SH-SY5Y (cell line): ENCODE measurements at regions not wholly inside any gene's neighbourhood (a gene's known extent, or its start where the extent isn't known, plus 50 kb on each side); places are given as distances from the start of the nearest gene placed in this dataset.

Experiments used
- GATA2 ChIP-seq: IDR thresholded peaks from 2 replicates; pipeline ENCODE4 v1.6.1; 2011; ENCODE audit warnings: mild to moderate bottlenecking, low read depth, low read length
- GATA3 ChIP-seq: IDR thresholded peaks from 2 replicates; pipeline ENCODE4 v1.6.1; 2011; ENCODE audit warnings: low read depth, mild to moderate bottlenecking, low read length, moderate library complexity

- TF ChIP-seq GATA3: no peak
- no peak for TF ChIP-seq GATA2
These were observed 251.0 kb upstream of the PEX5L start for GRCh38 chr3:180287703-180288102.
